Stimulated activated CD8-positive, alpha-beta memory T cell treated with anti-CD3 and anti-CD28 coated beads, Interleukin-2, amount 100 ng/mL, for 48 hours (primary cell): ENCODE measurements at regions not wholly inside any gene's neighbourhood (a gene's known extent, or its start where the extent isn't known, plus 50 kb on each side); places are given as distances from the start of the nearest gene placed in this dataset.
"Not testable (repeated sequence)": the region's sequence is repeated elsewhere in the genome, so short reads cannot be mapped to it uniquely, and the experiment has no call there.

Experiments used
- DNase-seq, 2 donors: peaks; one replicate each; pipeline ENCODE4 v3.0.0-alpha.2; 2020; ENCODE audit warnings: low read depth in 2 of 2

- DNase-seq, result no peak
Measured at GRCh38 chr16:77488652-77489051, 53.8 kb upstream of the ADAMTS18 start.

GRCh38 chr16:77491091-77491490, 56.3 kb upstream of the ADAMTS18 start:
- no peak for DNase-seq

GRCh38 chr16:77496934-77497333, 62.1 kb upstream of the ADAMTS18 start:
- no peak for DNase-seq

- DNase-seq, result no peak
Measured at GRCh38 chr16:77499373-77500285, 64.8 kb upstream of the ADAMTS18 start.

- no peak for DNase-seq
Measured at GRCh38 chr16:77500286-77500598, 65.4 kb upstream of the ADAMTS18 start.

GRCh38 chr16:77500934-77501664, 66.3 kb upstream of the ADAMTS18 start:
- DNase-seq, result no peak

- DNase-seq, result no peak
Measured at GRCh38 chr16:77502448-77502847, 67.6 kb upstream of the ADAMTS18 start.

- not testable (repeated sequence) for DNase-seq
Measured at GRCh38 chr16:77506492-77506891, 71.7 kb upstream of the ADAMTS18 start.

- no peak for DNase-seq
Measured at GRCh38 chr16:77509051-77509450, 74.2 kb upstream of the ADAMTS18 start.

GRCh38 chr16:77509796-77510195, 75.0 kb upstream of the ADAMTS18 start:
- DNase-seq, result no peak

GRCh38 chr16:77511053-77511452, 76.2 kb upstream of the ADAMTS18 start:
- DNase-seq, result no peak

- DNase-seq, result no peak
Measured at GRCh38 chr16:77514500-77515220, 79.8 kb upstream of the ADAMTS18 start.

GRCh38 chr16:77525226-77525625, 90.4 kb upstream of the ADAMTS18 start:
- DNase-seq, result not testable (repeated sequence)

- no peak for DNase-seq
Measured at GRCh38 chr16:77531752-77532151, 96.9 kb upstream of the ADAMTS18 start.

GRCh38 chr16:77536809-77537208, 102.0 kb upstream of the ADAMTS18 start:
- no peak for DNase-seq

- DNase-seq, result no peak
Measured at GRCh38 chr16:77539421-77540034, 104.7 kb upstream of the ADAMTS18 start.

GRCh38 chr16:77540646-77541045, 105.8 kb upstream of the ADAMTS18 start:
- no peak for DNase-seq

- no peak for DNase-seq
Measured at GRCh38 chr16:77541165-77541564, 106.3 kb upstream of the ADAMTS18 start.

- DNase-seq, result no peak
Measured at GRCh38 chr16:77548151-77548550, 113.3 kb upstream of the ADAMTS18 start.

GRCh38 chr16:77548766-77549165, 113.9 kb upstream of the ADAMTS18 start:
- no peak for DNase-seq

GRCh38 chr16:77549876-77550275, 115.0 kb upstream of the ADAMTS18 start:
- no peak for DNase-seq

- DNase-seq, result no peak
Measured at GRCh38 chr16:77551357-77551756, 116.5 kb upstream of the ADAMTS18 start.
